ENCODE measurements at regions not wholly inside any gene's neighbourhood (a gene's known extent, or its start where the extent isn't known, plus 50 kb on each side); places are given as distances from the start of the nearest gene placed in this dataset.

- Histone ChIP-seq H3K9me3 (ENCODE audit: low read length) (no peaks in the 10 kb centered on the region), H3K9ac (ENCODE audit: low read length) (no peak overlapping the region), H3K4me3 (ENCODE audit: low read depth in 1 of 2, low read length in 2 of 2) (no peak overlapping the region), H3K36me3 (ENCODE audit: insufficient read depth, low read length) (no peaks in the 10 kb centered on the region), H3K4me1 (ENCODE audit: insufficient read depth, low read length) (no peaks in the 10 kb centered on the region), H3K27me3 (ENCODE audit: control insufficient read depth in 1 of 2, insufficient read depth in 2 of 2, low read length in 2 of 2) (no peaks in the 10 kb centered on the region), H3K27ac (ENCODE audit: low read depth, low read length) (no peak overlapping the region)
Measured at GRCh38 chr2:118529908-118530599, 317.4 kb downstream of the EN1 start.

DNA sequence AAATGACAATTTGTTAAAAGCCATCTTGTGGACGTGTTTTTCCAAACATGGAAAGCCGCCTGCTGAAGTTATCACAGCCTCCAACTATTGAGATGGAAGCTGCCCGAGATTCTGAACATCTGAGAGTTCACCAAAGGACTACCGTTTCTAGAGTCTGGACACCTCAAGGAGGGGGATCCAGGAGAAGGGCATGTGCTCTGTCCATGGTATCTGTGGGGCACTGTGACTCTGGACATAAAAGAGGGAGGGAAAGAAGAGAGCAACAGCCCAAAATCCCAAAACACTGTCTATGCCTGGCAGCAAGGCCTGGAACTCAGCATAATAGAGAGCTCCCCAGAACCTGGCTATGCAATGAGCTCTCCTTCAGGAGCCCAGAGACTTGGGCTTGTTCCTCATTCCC lies 319.9 kb downstream of the EN1 start:
- Histone ChIP-seq H3K27ac (ENCODE audit: low read depth, low read length) (no peak overlapping the region), H3K4me3 (ENCODE audit: low read depth in 1 of 2, low read length in 2 of 2) (no peak overlapping the region), H3K36me3 (ENCODE audit: insufficient read depth, low read length) (no peaks in the 10 kb centered on the region), H3K4me1 (ENCODE audit: insufficient read depth, low read length) (no peaks in the 10 kb centered on the region), H3K9me3 (ENCODE audit: low read length) (no peaks in the 10 kb centered on the region), H3K9ac (ENCODE audit: low read length) (no peak overlapping the region), H3K27me3 (ENCODE audit: control insufficient read depth in 1 of 2, insufficient read depth in 2 of 2, low read length in 2 of 2) (no peaks in the 10 kb centered on the region)

DNA sequence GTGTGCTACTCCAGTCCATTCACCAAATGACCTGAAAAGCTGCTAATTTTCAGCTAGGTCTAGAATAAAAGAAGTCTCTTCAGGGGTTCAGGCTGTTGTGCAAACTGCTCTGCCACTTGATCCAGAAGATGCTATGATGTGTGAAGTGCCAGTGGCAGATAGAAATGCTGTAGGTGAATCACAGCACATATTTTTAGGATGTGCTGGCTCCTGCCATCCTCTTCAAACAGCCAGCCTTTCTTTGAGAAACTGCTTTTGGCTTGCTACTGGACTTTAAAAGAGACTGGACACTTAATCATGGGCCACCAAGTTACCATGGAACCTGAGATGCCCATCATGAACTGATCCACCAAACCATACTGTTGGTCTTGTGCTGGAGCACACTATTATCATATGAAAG lies 322.1 kb downstream of the EN1 start:
- H3K9me3 ChIP-seq (ENCODE audit: low read length), result no peaks in the 10 kb centered on the region
- no peak overlapping the region for H3K9ac ChIP-seq (ENCODE audit: low read length)
- H3K4me1 ChIP-seq (ENCODE audit: insufficient read depth, low read length), result no peaks in the 10 kb centered on the region
- H3K4me3 ChIP-seq (ENCODE audit: low read depth in 1 of 2, low read length in 2 of 2), result no peak overlapping the region
- H3K27ac ChIP-seq (ENCODE audit: low read depth, low read length), result no peak overlapping the region
- no peaks in the 10 kb centered on the region for H3K27me3 ChIP-seq (ENCODE audit: control insufficient read depth in 1 of 2, insufficient read depth in 2 of 2, low read length in 2 of 2)
- H3K36me3 ChIP-seq (ENCODE audit: insufficient read depth, low read length), result no peaks in the 10 kb centered on the region

GRCh38 chr2:118524911-118525310 lies 322.5 kb downstream of the EN1 start:
- Histone ChIP-seq H3K4me3 (ENCODE audit: low read depth in 1 of 2, low read length in 2 of 2) (no peak overlapping the region), H3K9me3 (ENCODE audit: low read length) (no peaks in the 10 kb centered on the region), H3K9ac (ENCODE audit: low read length) (no peak overlapping the region), H3K27me3 (ENCODE audit: control insufficient read depth in 1 of 2, insufficient read depth in 2 of 2, low read length in 2 of 2) (no peaks in the 10 kb centered on the region), H3K36me3 (ENCODE audit: insufficient read depth, low read length) (no peaks in the 10 kb centered on the region), H3K27ac (ENCODE audit: low read depth, low read length) (no peak overlapping the region), H3K4me1 (ENCODE audit: insufficient read depth, low read length) (no peaks in the 10 kb centered on the region)

DNA sequence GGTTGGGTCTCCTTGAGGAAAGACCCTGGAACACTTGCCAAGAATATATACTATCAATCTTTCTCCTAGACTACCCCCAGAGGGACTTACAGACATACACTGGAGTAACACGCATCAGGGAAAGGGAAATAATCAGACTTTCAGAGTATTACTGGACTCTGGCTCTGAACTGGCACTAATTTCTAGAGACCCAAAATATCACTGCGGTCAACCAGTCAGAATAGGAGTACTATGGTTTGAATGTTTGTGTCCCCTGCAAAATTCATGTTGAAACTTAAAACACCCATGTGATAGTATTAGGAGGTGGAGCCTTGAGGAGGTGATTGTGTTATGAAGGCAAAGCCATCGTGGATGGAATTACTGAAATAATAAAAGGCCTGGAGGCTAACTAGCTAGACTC lies 323.7 kb downstream of the EN1 start:
- H3K4me1 ChIP-seq (ENCODE audit: insufficient read depth, low read length), result no peaks in the 10 kb centered on the region

DNA sequence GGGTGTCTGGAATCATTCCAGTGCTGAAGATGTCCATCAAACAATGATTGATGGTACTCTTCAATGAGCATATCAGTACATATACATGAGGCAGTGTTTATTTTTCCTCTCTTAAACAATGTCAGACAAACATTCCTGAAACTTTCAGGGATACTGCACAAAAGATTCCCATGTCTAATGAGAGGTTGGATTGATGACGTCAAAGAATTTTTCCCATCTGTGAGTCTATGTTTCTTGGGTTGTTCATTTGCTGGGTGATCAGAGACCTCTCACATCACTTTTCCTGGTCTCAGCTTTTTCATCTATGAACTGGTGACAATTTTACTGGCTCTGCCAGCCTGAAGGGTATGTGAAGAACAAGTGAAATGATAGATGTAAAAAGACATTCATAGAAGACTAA lies 325.5 kb downstream of the EN1 start:
- no peak overlapping the region for H3K9ac ChIP-seq (ENCODE audit: low read length)
- no peaks in the 10 kb centered on the region for H3K27me3 ChIP-seq (ENCODE audit: control insufficient read depth in 1 of 2, insufficient read depth in 2 of 2, low read length in 2 of 2)
- H3K4me3 ChIP-seq (ENCODE audit: low read depth in 1 of 2, low read length in 2 of 2), result no peak overlapping the region
- no peaks in the 10 kb centered on the region for H3K36me3 ChIP-seq (ENCODE audit: insufficient read depth, low read length)
- H3K27ac ChIP-seq (ENCODE audit: low read depth, low read length), result no peak overlapping the region
- H3K4me1 ChIP-seq (ENCODE audit: insufficient read depth, low read length), result no peaks in the 10 kb centered on the region
- no peaks in the 10 kb centered on the region for H3K9me3 ChIP-seq (ENCODE audit: low read length)

More for the DNA sequence above, 323.7 kb downstream of the EN1 start:
- Histone ChIP-seq H3K4me3 (ENCODE audit: low read depth in 1 of 2, low read length in 2 of 2) (no peak overlapping the region), H3K9me3 (ENCODE audit: low read length) (no peaks in the 10 kb centered on the region), H3K27ac (ENCODE audit: low read depth, low read length) (no peak overlapping the region), H3K27me3 (ENCODE audit: control insufficient read depth in 1 of 2, insufficient read depth in 2 of 2, low read length in 2 of 2) (no peaks in the 10 kb centered on the region), H3K9ac (ENCODE audit: low read length) (no peak overlapping the region), H3K36me3 (ENCODE audit: insufficient read depth, low read length) (no peaks in the 10 kb centered on the region)

GRCh38 chr2:118521272-118521671 lies 326.2 kb downstream of the EN1 start:
- H3K36me3 ChIP-seq (ENCODE audit: insufficient read depth, low read length), result no peaks in the 10 kb centered on the region
- no peaks in the 10 kb centered on the region for H3K4me1 ChIP-seq (ENCODE audit: insufficient read depth, low read length)
- H3K9me3 ChIP-seq (ENCODE audit: low read length), result no peaks in the 10 kb centered on the region
- H3K4me3 ChIP-seq (ENCODE audit: low read depth in 1 of 2, low read length in 2 of 2), result no peak overlapping the region
- H3K9ac ChIP-seq (ENCODE audit: low read length), result no peak overlapping the region
- no peak overlapping the region for H3K27ac ChIP-seq (ENCODE audit: low read depth, low read length)
- no peaks in the 10 kb centered on the region for H3K27me3 ChIP-seq (ENCODE audit: control insufficient read depth in 1 of 2, insufficient read depth in 2 of 2, low read length in 2 of 2)

DNA sequence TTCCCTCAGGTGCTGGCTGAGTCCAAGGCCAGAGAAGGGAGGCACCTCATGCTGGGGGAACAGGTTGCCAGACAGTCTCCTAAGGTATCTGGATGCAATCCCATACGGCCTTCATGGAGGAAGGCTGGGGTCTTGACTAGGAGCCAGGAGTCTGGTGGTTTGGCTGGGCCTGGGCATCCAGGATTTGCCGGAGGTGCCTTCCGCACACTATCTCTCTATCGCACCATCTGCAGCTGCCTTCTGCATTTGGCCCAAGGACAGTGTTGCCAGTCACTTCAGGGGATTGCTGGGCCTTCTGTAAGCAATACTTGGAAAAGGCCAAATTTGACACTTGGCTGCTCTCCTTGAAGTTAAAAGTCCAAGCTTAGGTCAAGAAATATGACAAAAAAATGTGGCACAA lies 327.2 kb downstream of the EN1 start:
- no peaks in the 10 kb centered on the region for H3K36me3 ChIP-seq (ENCODE audit: insufficient read depth, low read length)
- H3K9ac ChIP-seq (ENCODE audit: low read length), result no peak overlapping the region
- H3K27ac ChIP-seq (ENCODE audit: low read depth, low read length), result no peak overlapping the region
- no peak overlapping the region for H3K4me3 ChIP-seq (ENCODE audit: low read depth in 1 of 2, low read length in 2 of 2)
- no peaks in the 10 kb centered on the region for H3K27me3 ChIP-seq (ENCODE audit: control insufficient read depth in 1 of 2, insufficient read depth in 2 of 2, low read length in 2 of 2)
- no peaks in the 10 kb centered on the region for H3K9me3 ChIP-seq (ENCODE audit: low read length)
- no peaks in the 10 kb centered on the region for H3K4me1 ChIP-seq (ENCODE audit: insufficient read depth, low read length)

DNA sequence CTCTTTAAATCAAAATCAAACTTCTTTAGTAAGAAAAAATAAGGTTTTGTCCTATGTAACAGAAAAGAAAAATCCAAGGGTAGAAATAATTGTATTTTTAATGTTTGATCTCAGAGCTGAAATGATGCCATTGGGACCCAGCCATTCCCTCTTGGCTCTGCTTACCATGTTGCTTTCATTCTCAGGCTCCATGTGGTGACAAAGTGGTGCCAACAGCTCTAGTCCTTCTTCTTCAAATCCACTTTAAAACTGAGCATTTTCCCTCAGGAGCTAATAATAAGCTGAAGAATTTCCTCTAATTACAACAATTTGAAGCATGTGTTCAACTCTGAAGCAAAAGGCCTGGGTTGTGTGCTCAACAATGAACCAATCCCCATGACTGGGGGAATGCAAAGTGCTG lies 327.9 kb downstream of the EN1 start:
- Histone ChIP-seq H3K4me3 (ENCODE audit: low read depth in 1 of 2, low read length in 2 of 2) (no peak overlapping the region), H3K36me3 (ENCODE audit: insufficient read depth, low read length) (no peaks in the 10 kb centered on the region), H3K9ac (ENCODE audit: low read length) (no peak overlapping the region), H3K27me3 (ENCODE audit: control insufficient read depth in 1 of 2, insufficient read depth in 2 of 2, low read length in 2 of 2) (no peaks in the 10 kb centered on the region), H3K4me1 (ENCODE audit: insufficient read depth, low read length) (no peaks in the 10 kb centered on the region), H3K27ac (ENCODE audit: low read depth, low read length) (no peak overlapping the region), H3K9me3 (ENCODE audit: low read length) (no peaks in the 10 kb centered on the region)

GRCh38 chr2:118510807-118511206 lies 336.6 kb downstream of the EN1 start:
- Histone ChIP-seq H3K36me3 (ENCODE audit: insufficient read depth, low read length) (no peaks in the 10 kb centered on the region), H3K9ac (ENCODE audit: low read length) (no peak overlapping the region), H3K4me1 (ENCODE audit: insufficient read depth, low read length) (no peaks in the 10 kb centered on the region), H3K27ac (ENCODE audit: low read depth, low read length) (no peak overlapping the region), H3K9me3 (ENCODE audit: low read length) (no peaks in the 10 kb centered on the region), H3K4me3 (ENCODE audit: low read depth in 1 of 2, low read length in 2 of 2) (no peak overlapping the region), H3K27me3 (ENCODE audit: control insufficient read depth in 1 of 2, insufficient read depth in 2 of 2, low read length in 2 of 2) (no peaks in the 10 kb centered on the region)

DNA sequence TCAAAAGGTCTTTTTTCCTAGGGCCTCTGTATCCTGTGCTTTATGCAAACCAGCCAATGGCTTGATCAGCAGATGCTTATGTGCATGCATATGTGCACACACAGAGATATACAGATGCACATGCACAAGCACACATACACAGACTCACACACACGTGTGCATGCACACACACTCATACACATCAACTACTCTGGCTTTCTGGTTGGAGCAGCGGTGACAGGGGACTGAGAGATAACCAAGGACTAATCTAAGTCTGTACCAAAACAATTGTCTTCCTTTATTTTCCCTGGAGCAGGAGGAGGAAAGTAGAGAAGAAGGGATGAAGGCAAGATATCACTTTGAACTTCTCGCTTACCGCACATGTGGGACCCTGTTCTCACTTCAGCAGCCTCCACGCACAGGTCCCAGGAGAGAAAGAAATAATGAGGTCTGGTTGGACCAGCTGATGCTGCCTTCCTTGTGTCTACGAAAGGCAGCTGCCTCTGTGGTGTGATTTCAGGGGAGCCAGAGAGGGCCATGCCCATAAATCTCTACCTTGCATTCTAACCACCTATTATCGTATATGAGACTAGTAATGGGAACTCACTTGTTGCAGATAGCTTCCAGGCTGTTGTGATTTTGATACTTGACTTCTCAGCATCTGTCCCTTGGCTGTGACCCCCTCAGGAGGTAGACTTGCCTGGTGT lies 338.0 kb downstream of the EN1 start:
- no peak overlapping the region for H3K27ac ChIP-seq (ENCODE audit: low read depth, low read length)
- H3K9me3 ChIP-seq (ENCODE audit: low read length), result no peaks in the 10 kb centered on the region
- no peaks in the 10 kb centered on the region for H3K27me3 ChIP-seq (ENCODE audit: control insufficient read depth in 1 of 2, insufficient read depth in 2 of 2, low read length in 2 of 2)
- no peaks in the 10 kb centered on the region for H3K36me3 ChIP-seq (ENCODE audit: insufficient read depth, low read length)
- no peak overlapping the region for H3K9ac ChIP-seq (ENCODE audit: low read length)
- H3K4me1 ChIP-seq (ENCODE audit: insufficient read depth, low read length), result no peaks in the 10 kb centered on the region
- no peak overlapping the region for H3K4me3 ChIP-seq (ENCODE audit: low read depth in 1 of 2, low read length in 2 of 2)

DNA sequence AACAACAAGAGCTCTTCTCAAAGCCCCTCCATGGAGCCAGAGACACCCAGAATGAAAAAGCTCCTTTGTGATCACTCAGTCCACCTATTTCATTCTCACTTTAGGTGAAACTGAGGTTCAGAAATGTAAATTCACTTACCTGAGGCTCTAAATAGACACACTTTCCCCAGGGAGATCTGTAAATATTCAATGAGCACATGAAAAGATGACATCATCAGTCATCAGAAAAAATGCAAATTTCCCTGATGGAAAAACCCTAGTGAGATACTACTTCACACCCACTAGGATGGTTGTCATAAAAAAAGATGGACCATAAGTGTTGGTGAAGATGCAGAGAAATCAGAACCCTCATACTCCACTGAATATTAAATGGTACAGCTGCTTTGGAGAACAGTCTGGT lies 339.2 kb downstream of the EN1 start:
- H3K27ac ChIP-seq (ENCODE audit: low read depth, low read length), result no peak overlapping the region
- no peaks in the 10 kb centered on the region for H3K4me1 ChIP-seq (ENCODE audit: insufficient read depth, low read length)
- no peak overlapping the region for H3K9ac ChIP-seq (ENCODE audit: low read length)
- H3K9me3 ChIP-seq (ENCODE audit: low read length), result no peaks in the 10 kb centered on the region
- H3K36me3 ChIP-seq (ENCODE audit: insufficient read depth, low read length), result no peaks in the 10 kb centered on the region
- H3K4me3 ChIP-seq (ENCODE audit: low read depth in 1 of 2, low read length in 2 of 2), result no peak overlapping the region
- no peaks in the 10 kb centered on the region for H3K27me3 ChIP-seq (ENCODE audit: control insufficient read depth in 1 of 2, insufficient read depth in 2 of 2, low read length in 2 of 2)

All from muscle layer of colon (tissue), 2 donors.